Activated CD4-positive, alpha-beta T cell treated with anti-CD3 and anti-CD28 coated beads, Interleukin-2, Interleukin-6, amounts not matched to agents 100 ng/mL and 50 ng/mL, durations not matched to agents 16 hours and 8 hours (primary cell): ENCODE measurements at regions not wholly inside any gene's neighbourhood (a gene's known extent, or its start where the extent isn't known, plus 50 kb on each side); places are given as distances from the start of the nearest gene placed in this dataset.

Source experiments
- DNase-seq: peaks from one replicate; pipeline ENCODE4 v3.0.0-alpha.2; 2020

DNA sequence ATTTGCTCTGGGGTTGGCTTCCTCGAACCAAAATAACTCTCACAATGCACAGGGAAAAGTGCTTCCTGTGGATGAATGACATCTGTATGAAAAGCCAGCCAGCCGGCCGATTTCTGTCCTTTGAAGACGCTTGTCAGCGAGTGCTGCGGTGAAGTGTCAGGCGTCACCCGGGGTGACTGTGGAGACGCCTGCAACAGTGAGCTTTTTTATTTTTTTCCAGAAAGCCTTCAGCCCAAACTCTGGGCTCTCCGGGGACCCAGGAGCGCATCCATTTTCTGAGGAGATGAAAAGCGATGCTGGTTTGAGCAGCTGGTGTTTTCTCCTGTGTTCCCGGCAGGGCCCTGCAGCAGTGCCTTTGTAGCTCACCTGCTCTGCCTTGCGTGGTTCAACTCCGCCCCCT lies 147.9 kb upstream of the MYL2 start:
- DNase-seq: no peak

- no peak for DNase-seq
Measured at GRCh38 chr12:111067498-111067897, 147.1 kb upstream of the MYL2 start.

DNA sequence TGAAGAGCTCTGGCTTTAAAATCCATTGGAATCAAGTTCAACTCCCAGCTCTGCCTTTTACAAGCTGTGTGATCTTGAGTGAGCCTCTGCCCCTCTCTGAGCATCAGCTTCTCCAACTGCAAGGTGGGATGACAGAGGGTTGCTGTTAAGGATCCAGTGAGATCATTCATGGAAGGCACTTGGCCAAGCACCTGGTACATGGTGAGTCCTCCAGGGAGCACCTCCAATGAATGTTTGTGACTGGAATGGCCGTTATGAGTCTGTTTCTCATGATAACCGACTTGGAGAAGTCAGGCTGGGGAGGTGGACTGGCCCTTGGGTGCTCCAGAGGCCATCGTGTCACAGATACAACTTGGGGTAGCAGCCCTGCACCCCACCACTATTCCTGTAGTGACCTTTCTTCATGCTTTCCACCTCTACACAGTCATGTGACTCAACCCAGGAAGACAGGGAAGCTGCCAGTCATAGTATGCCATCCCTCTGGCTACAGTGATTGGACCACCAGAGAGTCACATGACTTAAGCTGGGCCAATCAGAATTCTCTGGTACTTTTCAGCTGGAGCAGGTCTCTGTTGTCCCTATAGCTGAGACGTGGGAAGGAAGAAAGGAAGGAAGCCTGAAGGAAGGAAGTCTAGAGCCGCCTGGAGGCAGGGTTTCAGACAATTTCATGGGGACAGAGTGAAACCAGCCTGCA lies 146.5 kb upstream of the MYL2 start:
- DNase-seq: no peak

DNA sequence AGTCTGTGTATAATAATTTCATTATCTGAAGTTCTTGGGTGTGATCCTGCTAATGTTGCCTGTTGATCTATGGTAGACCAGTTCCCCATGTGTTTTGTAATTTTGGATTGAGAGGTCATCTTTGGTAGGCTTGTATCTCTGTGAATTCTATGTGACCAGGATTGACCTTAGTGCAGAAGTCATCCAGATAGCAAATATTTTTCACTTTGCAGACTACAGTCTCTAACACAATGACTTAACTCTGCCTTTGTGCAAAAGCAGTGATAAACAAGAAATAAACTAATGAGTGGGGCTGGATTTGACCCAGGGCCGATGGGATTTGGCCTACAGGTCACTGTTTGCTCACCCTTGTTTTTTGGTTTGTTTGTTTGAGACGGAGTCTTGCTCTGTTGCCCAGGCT lies 144.6 kb upstream of the MYL2 start:
- DNase-seq: no peak

DNA sequence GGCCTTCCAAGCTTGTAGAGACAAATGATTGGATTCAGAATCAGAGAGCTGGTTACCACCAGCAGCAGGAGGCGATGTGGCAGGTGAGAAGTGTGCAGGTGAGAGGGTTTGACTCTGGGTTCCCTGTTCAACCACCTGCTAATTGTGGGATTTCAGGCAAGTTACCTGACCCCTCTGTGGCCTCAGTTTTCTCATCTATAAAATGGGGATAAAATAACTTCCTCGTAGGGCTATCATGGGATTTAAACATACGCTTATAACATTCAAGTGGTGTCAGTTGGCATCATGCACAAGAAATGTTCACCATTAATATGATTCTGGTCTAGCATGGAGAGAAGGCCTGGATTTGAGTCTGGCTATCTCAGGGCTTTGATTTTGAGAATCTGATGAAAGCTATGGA lies 143.8 kb upstream of the MYL2 start:
- no peak for DNase-seq

GRCh38 chr12:111063295-111064026 lies 143.1 kb upstream of the MYL2 start:
- DNase-seq: no peak

GRCh38 chr12:111057701-111058425 lies 137.5 kb upstream of the MYL2 start:
- no peak for DNase-seq

- peak; percentile 75 for DNase-seq
Measured at GRCh38 chr12:111056618-111057521, 136.5 kb upstream of the MYL2 start.

GRCh38 chr12:111055181-111055880 lies 135.0 kb upstream of the MYL2 start:
- DNase-seq: no peak

- no peak for DNase-seq
Measured at GRCh38 chr12:111048991-111049390, 128.6 kb upstream of the MYL2 start.

DNA sequence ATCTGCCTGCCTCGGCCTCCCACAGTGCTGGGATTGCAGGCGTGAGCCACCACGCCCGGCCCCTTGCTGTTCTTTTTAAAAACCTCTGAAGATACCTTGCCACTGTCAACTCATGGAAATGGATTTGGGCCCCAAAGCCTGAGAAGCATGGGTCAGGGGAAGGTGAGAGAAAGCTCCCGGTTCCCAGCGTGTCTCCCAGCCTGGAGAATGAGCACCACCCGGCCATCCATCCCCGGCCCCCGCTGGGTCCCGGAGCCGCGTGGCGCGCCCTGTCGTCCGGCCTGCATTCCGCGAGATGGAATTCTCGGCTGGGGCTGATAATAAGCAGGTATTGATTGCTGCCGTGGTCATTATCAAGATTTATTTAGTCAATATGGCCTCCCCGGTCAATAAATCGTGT lies 126.5 kb upstream of the MYL2 start:
- DNase-seq: no peak

- no peak for DNase-seq
Measured at GRCh38 chr12:111045941-111046340, 125.6 kb upstream of the MYL2 start.

- DNase-seq: no peak
Measured at GRCh38 chr12:111041091-111041490, 120.7 kb upstream of the MYL2 start.

- DNase-seq: no peak
Measured at GRCh38 chr12:111040690-111041089, 120.3 kb upstream of the MYL2 start.

GRCh38 chr12:111038941-111039340 lies 118.6 kb upstream of the MYL2 start:
- DNase-seq: no peak

GRCh38 chr12:111038077-111038476 lies 117.7 kb upstream of the MYL2 start:
- DNase-seq: no peak

DNA sequence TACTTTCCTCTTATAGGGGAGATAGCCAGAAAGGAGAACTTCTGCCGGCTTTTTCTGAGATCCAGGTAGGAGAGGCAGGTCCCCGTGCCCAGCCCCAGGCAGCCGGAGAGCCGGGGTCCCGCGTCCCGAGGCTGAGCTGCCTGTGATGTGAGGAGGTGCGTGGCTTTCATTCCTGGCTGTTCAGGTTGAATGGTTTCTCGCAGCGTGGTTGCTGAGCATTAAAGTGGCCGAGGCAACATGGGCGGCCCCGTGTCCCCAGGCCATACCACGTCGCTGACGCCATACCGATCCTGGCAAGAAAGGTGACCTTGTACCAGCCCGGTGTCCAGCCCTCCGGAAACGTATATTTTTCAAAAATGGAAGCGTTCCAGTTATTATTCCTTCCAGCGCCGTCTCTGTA lies 116.7 kb upstream of the MYL2 start:
- DNase-seq: no peak

- DNase-seq: no peak
Measured at GRCh38 chr12:111035578-111036301, 115.4 kb upstream of the MYL2 start.

DNA sequence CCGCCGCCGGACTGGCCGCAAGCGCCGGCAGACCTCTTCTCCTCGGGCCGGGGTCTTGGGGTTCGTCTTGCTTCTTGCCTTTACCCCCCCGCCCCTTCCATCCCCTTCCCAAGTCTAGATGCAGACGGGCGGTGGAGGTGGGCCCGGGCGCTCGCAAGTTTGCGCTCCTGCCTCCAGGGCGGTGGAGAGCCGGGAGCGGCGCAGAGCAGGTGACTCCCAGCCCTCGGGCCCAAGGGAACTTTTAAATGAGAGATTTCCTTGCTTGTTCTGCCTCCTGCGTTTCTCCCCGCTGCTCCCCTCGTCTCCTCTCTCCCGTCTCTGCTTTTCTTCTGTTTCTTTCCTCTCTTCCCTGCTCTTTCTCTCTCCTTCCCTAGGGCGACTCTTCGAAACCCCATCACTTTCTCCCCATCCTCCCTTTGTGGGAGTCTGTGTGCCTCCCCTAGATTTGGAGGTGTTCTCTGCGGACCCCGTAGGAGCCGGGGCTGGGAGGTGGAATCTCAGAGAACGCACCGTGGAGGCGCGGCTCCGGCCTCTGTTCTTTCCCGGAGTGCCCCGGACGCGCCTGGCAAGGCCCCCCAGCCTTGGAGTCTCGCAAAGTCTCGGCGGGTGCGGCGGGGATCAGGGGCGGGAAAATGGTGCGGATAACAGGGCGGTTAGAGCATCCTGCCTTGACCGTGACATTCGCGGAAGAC lies 114.7 kb upstream of the MYL2 start:
- DNase-seq: no peak

DNA sequence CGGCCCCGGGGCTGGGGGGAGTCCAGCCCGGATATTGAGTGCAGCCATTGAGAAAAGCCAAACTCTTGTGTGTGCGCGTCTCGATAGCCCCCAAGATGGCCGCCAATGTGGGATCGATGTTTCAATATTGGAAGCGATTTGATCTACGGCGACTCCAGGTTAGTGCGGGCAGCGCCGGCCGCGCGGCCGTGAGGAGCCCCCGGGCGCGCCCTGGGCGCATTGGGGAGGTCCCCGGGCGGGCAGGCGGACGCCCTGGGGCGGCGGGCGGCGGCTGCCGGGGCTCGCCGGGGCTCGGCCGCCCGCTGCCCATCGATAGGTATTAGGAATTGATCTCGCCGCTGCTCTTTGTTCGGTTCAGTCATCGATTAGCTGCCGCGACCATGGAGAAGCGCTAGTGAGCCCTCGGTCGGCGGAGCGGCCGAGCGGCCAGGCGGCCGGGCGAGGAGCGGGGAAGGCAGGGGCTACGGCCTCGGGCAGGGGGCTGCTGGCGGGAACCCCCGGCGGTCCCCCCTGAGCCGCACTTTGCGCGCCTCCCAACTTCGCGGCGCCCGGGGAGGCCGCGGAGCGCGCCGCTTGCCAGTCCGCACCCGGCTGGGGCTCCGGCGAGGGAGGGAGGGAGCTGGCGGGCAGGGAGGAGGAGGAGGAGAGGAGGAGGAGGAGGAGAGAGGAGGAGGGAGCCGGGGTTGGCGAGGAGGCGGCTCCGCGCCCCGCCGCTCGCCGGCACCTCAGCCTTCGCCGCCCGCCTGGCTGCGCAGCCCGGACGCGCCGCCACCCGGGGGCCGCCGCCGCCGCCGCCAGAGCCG lies 113.9 kb upstream of the MYL2 start, which contains the start of gene CUX2:
CUX2 (plus strand) TSS at position 83 of the 803 bp plus-strand sequence.
- DNase-seq: peak; percentile 19
